HepG2 (cell line): ENCODE measurements at regions not wholly inside any gene's neighbourhood (a gene's known extent, or its start where the extent isn't known, plus 50 kb on each side); places are given as distances from the start of the nearest gene placed in this dataset.

Source experiments
- ATF2 ChIP-seq: sonication (generic); formaldehyde crosslinking; IDR thresholded peaks from 2 replicates; pipeline ENCODE4 v1.4.0; 2020; ENCODE audit warnings: missing genetic modification reagents
- CENPX ChIP-seq: sonication (generic); formaldehyde crosslinking; IDR thresholded peaks from 2 replicates; pipeline ENCODE4 v1.9.0; 2021; ENCODE audit warnings: mild to moderate bottlenecking, missing genetic modification reagents, moderate library complexity
- DMAP1 ChIP-seq: IDR thresholded peaks from 2 replicates; pipeline ENCODE4 v1.6.1; 2016
- GABPB1 ChIP-seq: IDR thresholded peaks from 2 replicates; pipeline ENCODE4 v1.6.1; 2016; ENCODE audit warnings: mild to moderate bottlenecking, missing genetic modification reagents, moderate library complexity, missing compliant biosample characterization
- HDAC2 ChIP-seq: sonication (generic); formaldehyde crosslinking; IDR thresholded peaks from 2 replicates; pipeline ENCODE4 v1.4.0; 2020; ENCODE audit warnings: missing genetic modification reagents
- HIVEP1 ChIP-seq: sonication (generic); formaldehyde crosslinking; IDR thresholded peaks from 2 replicates; pipeline ENCODE4 v1.4.0; 2020; ENCODE audit warnings: mild to moderate bottlenecking, missing genetic modification reagents
- KDM6A ChIP-seq: IDR thresholded peaks from 2 replicates; pipeline ENCODE4 v1.6.1; 2016; ENCODE audit warnings: low read depth
- MIXL1 ChIP-seq: IDR thresholded peaks from 2 replicates; pipeline ENCODE4 v1.6.1; 2016
- MXI1 ChIP-seq: IDR thresholded peaks from 3 replicates; pipeline ENCODE4 v1.6.1; 2012; ENCODE audit warnings: low read depth, low read length, inconsistent platforms, borderline replicate concordance
- ONECUT2 ChIP-seq: sonication (generic); formaldehyde crosslinking; IDR thresholded peaks from 2 replicates; pipeline ENCODE4 v1.4.0; 2020; ENCODE audit warnings: missing genetic modification reagents
- RFX3 ChIP-seq: IDR thresholded peaks from 2 replicates; pipeline ENCODE4 v1.6.1; 2016; ENCODE audit warnings: missing biosample characterization, missing genetic modification reagents
- SALL2 ChIP-seq: sonication (generic); formaldehyde crosslinking; IDR thresholded peaks from 2 replicates; pipeline ENCODE4 v1.8.1; 2023; ENCODE audit warnings: mild to moderate bottlenecking, missing genetic modification reagents, inconsistent platforms
- SMAD9 ChIP-seq: sonication (generic); formaldehyde crosslinking; IDR thresholded peaks from 2 replicates; pipeline ENCODE4 v1.5.1; 2020; ENCODE audit warnings: mild to moderate bottlenecking, missing genetic modification reagents
- SMC3 ChIP-seq: IDR thresholded peaks from 2 replicates; pipeline ENCODE4 v1.6.1; 2011; ENCODE audit warnings: low read length, improper control_type of control experiment
- STAT5B ChIP-seq: sonication (generic); formaldehyde crosslinking; IDR thresholded peaks from 2 replicates; pipeline ENCODE4 v1.4.0; 2020; ENCODE audit warnings: missing genetic modification reagents
- TEAD3 ChIP-seq: optimal IDR thresholded peaks from 2 replicates; pipeline ENCODE3; 2016; ENCODE audit warnings: borderline replicate concordance
- ZBTB3 ChIP-seq: sonication (generic); formaldehyde crosslinking; IDR thresholded peaks from 2 replicates; pipeline ENCODE4 v1.4.0; 2020; ENCODE audit warnings: low read depth, mild to moderate bottlenecking, moderate library complexity, missing genetic modification reagents, borderline replicate concordance
- ZBTB38 ChIP-seq: sonication (generic); formaldehyde crosslinking; IDR thresholded peaks from 2 replicates; pipeline ENCODE4 v1.5.1; 2020; ENCODE audit warnings: mild to moderate bottlenecking, missing genetic modification reagents
- ZNF251 ChIP-seq: sonication (generic); formaldehyde crosslinking; IDR thresholded peaks from 2 replicates; pipeline ENCODE4 v1.9.0; 2021; ENCODE audit warnings: mild to moderate bottlenecking, missing genetic modification reagents
- ZNF441 ChIP-seq: sonication (generic); formaldehyde crosslinking; IDR thresholded peaks from 2 replicates; pipeline ENCODE4 v1.7.0; 2021; ENCODE audit warnings: missing genetic modification reagents, borderline replicate concordance
- ZNF558 ChIP-seq: sonication (generic); formaldehyde crosslinking; IDR thresholded peaks from 2 replicates; pipeline ENCODE4 v1.9.0; 2022; ENCODE audit warnings: mild to moderate bottlenecking, missing genetic modification reagents, borderline replicate concordance
- ZNF7 ChIP-seq: IDR thresholded peaks from 2 replicates; pipeline ENCODE4 v1.6.1; 2016; ENCODE audit warnings: missing biosample characterization, missing genetic modification reagents
- ZNF773 ChIP-seq: sonication (generic); formaldehyde crosslinking; IDR thresholded peaks from 2 replicates; pipeline ENCODE4 v1.4.0; 2020; ENCODE audit warnings: missing genetic modification reagents, borderline replicate concordance
- TF ChIP-seq, protein P1 (sequence below): sonication (generic); formaldehyde crosslinking; IDR thresholded peaks from 2 replicates; pipeline ENCODE4 v1.5.0; 2020; ENCODE audit warnings: mild to moderate bottlenecking, low read depth, missing genetic modification reagents, borderline replicate concordance
- TF ChIP-seq, protein P2 (sequence below): sonication (generic); formaldehyde crosslinking; IDR thresholded peaks from 2 replicates; pipeline ENCODE4 v1.4.0; 2020; ENCODE audit warnings: missing genetic modification reagents, borderline replicate concordance
- TF ChIP-seq, protein P3 (sequence below): sonication (generic); formaldehyde crosslinking; IDR thresholded peaks from 2 replicates; pipeline ENCODE4 v1.4.0; 2020; ENCODE audit warnings: missing genetic modification reagents
- TF ChIP-seq, protein P4 (sequence below): sonication (generic); formaldehyde crosslinking; IDR thresholded peaks from 2 replicates; pipeline ENCODE4 v1.4.0; 2020; ENCODE audit warnings: missing genetic modification reagents, borderline replicate concordance

DNA sequence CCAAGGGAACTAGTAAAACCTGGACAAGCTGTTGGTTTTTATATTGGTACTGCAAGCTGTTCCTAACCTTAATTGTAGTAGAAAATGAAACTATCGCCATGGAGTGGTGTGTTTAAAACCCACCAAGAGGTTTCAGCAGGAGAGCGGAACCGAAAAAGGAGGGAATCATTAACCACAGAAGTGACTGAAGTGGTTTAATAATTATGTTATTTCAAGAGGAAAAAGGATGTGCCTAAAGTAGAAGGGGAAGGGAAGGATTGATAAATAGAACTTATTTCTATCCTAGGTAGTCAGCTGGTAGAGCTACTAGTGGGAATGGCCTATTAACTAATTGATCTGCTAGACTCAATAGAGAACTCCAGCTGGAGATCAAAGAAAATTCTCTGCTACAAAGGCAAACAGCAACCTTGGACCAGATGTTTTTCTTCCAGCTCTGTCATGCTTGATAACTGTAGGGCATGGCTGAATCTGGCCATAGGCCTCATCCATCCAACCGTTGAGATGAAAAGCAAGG lies 91.8 kb downstream of the BAMBI start (continued):
- TF ChIP-seq HDAC2 (CRISPR knock-in tag) (peak; percentile 61; the same call in 1 of the 2 replicates), ZNF251 (CRISPR knock-in tag) (no peak), SMC3 (no peak), ZBTB3 (CRISPR knock-in tag) (no peak), ZNF773 (CRISPR knock-in tag) (no peak), MIXL1 (peak; percentile 86; the same call in 1 of the 2 replicates), STAT5B (CRISPR knock-in tag) (no peak), SMAD9 (no peak), ATF2 (no peak), TEAD3 (CRISPR knock-in tag) (peak; percentile 56), ONECUT2 (CRISPR knock-in tag) (0 out of 2 replicates have a peak, but pooled peaks have one; percentile 27), HIVEP1 (CRISPR knock-in tag) (no peak), KDM6A (CRISPR knock-in tag) (peak; percentile 52), CENPX (CRISPR knock-in tag) (no peak), RFX3 (no peak), GABPB1 (CRISPR knock-in tag) (no peak), SALL2 (CRISPR knock-in tag) (no peak), MXI1 (no peak), DMAP1 (CRISPR knock-in tag) (no peak), ZNF7 (CRISPR knock-in tag) (no peak), ZBTB38 (CRISPR knock-in tag) (no peak), ZNF441 (CRISPR knock-in tag) (no peak), ZNF558 (CRISPR knock-in tag) (no peak)
- TF ChIP-seq, protein P1, sequence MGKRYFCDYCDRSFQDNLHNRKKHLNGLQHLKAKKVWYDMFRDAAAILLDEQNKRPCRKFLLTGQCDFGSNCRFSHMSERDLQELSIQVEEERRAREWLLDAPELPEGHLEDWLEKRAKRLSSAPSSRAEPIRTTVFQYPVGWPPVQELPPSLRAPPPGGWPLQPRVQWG (CRISPR knock-in tag) = no peak
- TF ChIP-seq, protein P2, sequence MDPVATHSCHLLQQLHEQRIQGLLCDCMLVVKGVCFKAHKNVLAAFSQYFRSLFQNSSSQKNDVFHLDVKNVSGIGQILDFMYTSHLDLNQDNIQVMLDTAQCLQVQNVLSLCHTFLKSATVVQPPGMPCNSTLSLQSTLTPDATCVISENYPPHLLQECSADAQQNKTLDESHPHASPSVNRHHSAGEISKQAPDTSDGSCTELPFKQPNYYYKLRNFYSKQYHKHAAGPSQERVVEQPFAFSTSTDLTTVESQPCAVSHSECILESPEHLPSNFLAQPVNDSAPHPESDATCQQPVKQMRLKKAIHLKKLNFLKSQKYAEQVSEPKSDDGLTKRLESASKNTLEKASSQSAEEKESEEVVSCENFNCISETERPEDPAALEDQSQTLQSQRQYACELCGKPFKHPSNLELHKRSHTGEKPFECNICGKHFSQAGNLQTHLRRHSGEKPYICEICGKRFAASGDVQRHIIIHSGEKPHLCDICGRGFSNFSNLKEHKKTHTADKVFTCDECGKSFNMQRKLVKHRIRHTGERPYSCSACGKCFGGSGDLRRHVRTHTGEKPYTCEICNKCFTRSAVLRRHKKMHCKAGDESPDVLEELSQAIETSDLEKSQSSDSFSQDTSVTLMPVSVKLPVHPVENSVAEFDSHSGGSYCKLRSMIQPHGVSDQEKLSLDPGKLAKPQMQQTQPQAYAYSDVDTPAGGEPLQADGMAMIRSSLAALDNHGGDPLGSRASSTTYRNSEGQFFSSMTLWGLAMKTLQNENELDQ = no peak
- TF ChIP-seq, protein P3, sequence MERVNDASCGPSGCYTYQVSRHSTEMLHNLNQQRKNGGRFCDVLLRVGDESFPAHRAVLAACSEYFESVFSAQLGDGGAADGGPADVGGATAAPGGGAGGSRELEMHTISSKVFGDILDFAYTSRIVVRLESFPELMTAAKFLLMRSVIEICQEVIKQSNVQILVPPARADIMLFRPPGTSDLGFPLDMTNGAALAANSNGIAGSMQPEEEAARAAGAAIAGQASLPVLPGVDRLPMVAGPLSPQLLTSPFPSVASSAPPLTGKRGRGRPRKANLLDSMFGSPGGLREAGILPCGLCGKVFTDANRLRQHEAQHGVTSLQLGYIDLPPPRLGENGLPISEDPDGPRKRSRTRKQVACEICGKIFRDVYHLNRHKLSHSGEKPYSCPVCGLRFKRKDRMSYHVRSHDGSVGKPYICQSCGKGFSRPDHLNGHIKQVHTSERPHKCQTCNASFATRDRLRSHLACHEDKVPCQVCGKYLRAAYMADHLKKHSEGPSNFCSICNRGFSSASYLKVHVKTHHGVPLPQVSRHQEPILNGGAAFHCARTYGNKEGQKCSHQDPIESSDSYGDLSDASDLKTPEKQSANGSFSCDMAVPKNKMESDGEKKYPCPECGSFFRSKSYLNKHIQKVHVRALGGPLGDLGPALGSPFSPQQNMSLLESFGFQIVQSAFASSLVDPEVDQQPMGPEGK (CRISPR knock-in tag) = no peak
- TF ChIP-seq, protein P4, sequence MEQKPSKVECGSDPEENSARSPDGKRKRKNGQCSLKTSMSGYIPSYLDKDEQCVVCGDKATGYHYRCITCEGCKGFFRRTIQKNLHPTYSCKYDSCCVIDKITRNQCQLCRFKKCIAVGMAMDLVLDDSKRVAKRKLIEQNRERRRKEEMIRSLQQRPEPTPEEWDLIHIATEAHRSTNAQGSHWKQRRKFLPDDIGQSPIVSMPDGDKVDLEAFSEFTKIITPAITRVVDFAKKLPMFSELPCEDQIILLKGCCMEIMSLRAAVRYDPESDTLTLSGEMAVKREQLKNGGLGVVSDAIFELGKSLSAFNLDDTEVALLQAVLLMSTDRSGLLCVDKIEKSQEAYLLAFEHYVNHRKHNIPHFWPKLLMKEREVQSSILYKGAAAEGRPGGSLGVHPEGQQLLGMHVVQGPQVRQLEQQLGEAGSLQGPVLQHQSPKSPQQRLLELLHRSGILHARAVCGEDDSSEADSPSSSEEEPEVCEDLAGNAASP = 0 out of 2 replicates have a peak, but pooled peaks have one; percentile 23
